Esophagus squamous epithelium (tissue), 4 donors: ENCODE measurements at regions not wholly inside any gene's neighbourhood (a gene's known extent, or its start where the extent isn't known, plus 50 kb on each side); places are given as distances from the start of the nearest gene placed in this dataset.

Experiments
- POLR2A ChIP-seq, 4 donors: fragments of 450-650 bp; IDR thresholded peaks; one replicate each; pipeline ENCODE4 v1.6.1; 2017; ENCODE audit warnings: antibody characterized with exemption in 4 of 4, mild to moderate bottlenecking in 4 of 4, moderate library complexity in 3 of 4
- TF ChIP-seq, protein P1 (sequence below), 6 experiments: fragments of 450-650 bp in 4 of 6; fragments of 200-600 bp in 2 of 6; sonication (generic) in 2 of 6; IDR thresholded peaks; one replicate each; pipeline ENCODE4 v1.5.1; 2016 to 2019; ENCODE audit warnings: antibody characterized with exemption in 6 of 6, mild to moderate bottlenecking in 4 of 6, moderate library complexity in 4 of 6

DNA sequence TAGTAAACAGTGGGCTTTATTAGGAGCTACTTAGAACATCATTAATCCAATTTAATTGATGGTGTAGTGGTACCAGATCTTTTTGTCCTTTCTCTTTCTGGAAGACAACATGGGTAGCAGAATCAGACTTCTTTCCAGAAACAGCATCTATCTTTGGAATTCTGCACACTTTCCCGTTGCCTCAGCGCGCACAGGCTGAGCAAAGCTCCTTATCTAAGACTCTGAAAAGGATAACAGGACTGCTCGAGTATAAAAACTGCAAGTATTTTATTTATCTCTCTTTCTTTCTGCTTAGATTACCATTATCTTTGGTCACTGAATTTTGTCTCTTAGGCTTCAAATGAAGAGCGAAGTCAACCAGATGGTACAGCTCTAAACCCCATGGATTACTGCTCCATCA, 191.7 kb downstream of the DHX15 start:
- no peak for TF ChIP-seq POLR2A (IDR thresholded peaks at IDR 0.05)
- TF ChIP-seq, protein P1, sequence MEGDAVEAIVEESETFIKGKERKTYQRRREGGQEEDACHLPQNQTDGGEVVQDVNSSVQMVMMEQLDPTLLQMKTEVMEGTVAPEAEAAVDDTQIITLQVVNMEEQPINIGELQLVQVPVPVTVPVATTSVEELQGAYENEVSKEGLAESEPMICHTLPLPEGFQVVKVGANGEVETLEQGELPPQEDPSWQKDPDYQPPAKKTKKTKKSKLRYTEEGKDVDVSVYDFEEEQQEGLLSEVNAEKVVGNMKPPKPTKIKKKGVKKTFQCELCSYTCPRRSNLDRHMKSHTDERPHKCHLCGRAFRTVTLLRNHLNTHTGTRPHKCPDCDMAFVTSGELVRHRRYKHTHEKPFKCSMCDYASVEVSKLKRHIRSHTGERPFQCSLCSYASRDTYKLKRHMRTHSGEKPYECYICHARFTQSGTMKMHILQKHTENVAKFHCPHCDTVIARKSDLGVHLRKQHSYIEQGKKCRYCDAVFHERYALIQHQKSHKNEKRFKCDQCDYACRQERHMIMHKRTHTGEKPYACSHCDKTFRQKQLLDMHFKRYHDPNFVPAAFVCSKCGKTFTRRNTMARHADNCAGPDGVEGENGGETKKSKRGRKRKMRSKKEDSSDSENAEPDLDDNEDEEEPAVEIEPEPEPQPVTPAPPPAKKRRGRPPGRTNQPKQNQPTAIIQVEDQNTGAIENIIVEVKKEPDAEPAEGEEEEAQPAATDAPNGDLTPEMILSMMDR (IDR thresholded peaks at IDR 0.05), result no peak
